HepG2 (cell line): ENCODE measurements at regions not wholly inside any gene's neighbourhood (a gene's known extent, or its start where the extent isn't known, plus 50 kb on each side); places are given as distances from the start of the nearest gene placed in this dataset.

Experiments used
- ATAC-seq: fragments of 200-7000 bp; cut with Tn5 transposase; 3 replicates; pipeline ENCODE4 v1.9.1; 2020; ENCODE audit warnings: mild to moderate bottlenecking, moderate library complexity
- BruUV-seq: library from RNA; stranded (reverse); fragments of 400-500 nt; replicated peaks from 2 replicates; lab custom pipeline; 2021; lab: Mats Ljungman, UMichigan
- CTCF ChIA-PET: fragments of 300-600 bp; formaldehyde crosslinking; extraction: SDS; loops from one replicate; lab custom pipeline; 2021; ENCODE audit warnings: low total read pairs, inconsistent platforms, low intra/inter-chr PET ratio; lab: Yijun Ruan, JAX
- POLR2A ChIA-PET: fragments of 350-600 bp; sonication (Branson Sonifier 250); formaldehyde crosslinking; loops from one replicate; lab custom pipeline; 2020; ENCODE audit warnings: antibody characterized with exemption, inconsistent platforms; lab: Yijun Ruan, JAX
- DNase-seq: peaks from one replicate; pipeline ENCODE4 v3.0.0-alpha.2; 2015; ENCODE audit warnings: low spot score
- FAIRE-seq: peaks from 3 replicates; lab custom pipeline; 2011; peaks lifted over from hg19 to GRCh38; lab: Jason Lieb, UNC
- H2AFZ ChIP-seq: one replicate; pipeline ENCODE4 v1.6.1; 2011; ENCODE audit warnings: low read length, inconsistent platforms
- H3K27ac ChIP-seq: fragments of 300-600 bp; 3 replicates; pipeline ENCODE4 v1.8.0; 2011; ENCODE audit warnings: mixed run types, mild to moderate bottlenecking, mixed read lengths, low read length, inconsistent platforms; ENCODE audit not compliant: insufficient read depth; ENCODE audit errors: extremely low read length
- H3K27me3 ChIP-seq, 2 experiments: fragments of 200-600 bp in 1 of 2; 2 replicates in 1 of 2; 3 replicates in 1 of 2; pipeline versions ENCODE4 v1.6.0 to v1.8.0; 2011; ENCODE audit warnings: low read length in 2 of 2, mild to moderate bottlenecking in 2 of 2, moderate library complexity in 2 of 2, inconsistent platforms in 1 of 2; ENCODE audit not compliant: insufficient read depth in 2 of 2, control insufficient read depth in 1 of 2
- H3K36me3 ChIP-seq, 2 experiments: fragments of 200-600 bp in 1 of 2; replicated peaks in 1 of 2; 2 replicates in 1 of 2; 3 replicates in 1 of 2; pipeline versions ENCODE4 v1.5.1 to v1.8.0; 2011; ENCODE audit warnings: low read length in 2 of 2, inconsistent platforms in 1 of 2; ENCODE audit not compliant: insufficient read depth in 2 of 2, control insufficient read depth in 1 of 2
- H3K4me1 ChIP-seq: 2 replicates; pipeline ENCODE4 v1.5.1; 2012; ENCODE audit warnings: low read length, inconsistent platforms; ENCODE audit not compliant: insufficient read depth
- H3K4me2 ChIP-seq: 2 replicates; pipeline ENCODE4 v1.6.0; 2011; ENCODE audit warnings: low read depth, low read length, inconsistent platforms
- H3K4me3 ChIP-seq, 3 experiments: fragments of 200-600 bp in 1 of 3; sonication (generic), shearing (Covaris generic) in 1 of 3; replicated peaks in 1 of 3; 2 replicates each; pipeline ENCODE4 v1.5.1; 2011 to 2016; ENCODE audit warnings: low read length in 3 of 3, inconsistent platforms in 2 of 3, low read depth in 2 of 3, mild to moderate bottlenecking in 2 of 3, control low read depth in 1 of 3, mixed read lengths in 1 of 3; ENCODE audit not compliant: insufficient read depth in 1 of 3
- H3K79me2 ChIP-seq: one replicate; pipeline ENCODE4 v1.6.1; 2011; ENCODE audit warnings: low read length, inconsistent platforms; ENCODE audit not compliant: insufficient read depth
- H3K9ac ChIP-seq: 2 replicates; pipeline ENCODE4 v1.6.0; 2011; ENCODE audit warnings: mild to moderate bottlenecking, low read depth, low read length, inconsistent platforms; ENCODE audit not compliant: insufficient read depth
- H3K9me3 ChIP-seq: 2 replicates; pipeline ENCODE4 v1.5.1; 2012; ENCODE audit warnings: mild to moderate bottlenecking, low read length
- H4K20me1 ChIP-seq: 2 replicates; pipeline ENCODE4 v1.6.0; 2011; ENCODE audit warnings: inconsistent platforms, mild to moderate bottlenecking, low read length, moderate library complexity; ENCODE audit not compliant: insufficient read depth
- ATF1 ChIP-seq: IDR thresholded peaks from 2 replicates; pipeline ENCODE4 v1.6.1; 2016; ENCODE audit warnings: mild to moderate bottlenecking, control low read depth
- HHEX ChIP-seq: IDR thresholded peaks from 2 replicates; pipeline ENCODE4 v1.6.1; 2016; ENCODE audit warnings: control low read depth
- HOXA5 ChIP-seq: sonication (generic); formaldehyde crosslinking; IDR thresholded peaks from 2 replicates; pipeline ENCODE4 v1.4.0; 2020; ENCODE audit warnings: missing genetic modification reagents
- LCORL ChIP-seq, 2 experiments: fragments of 450-650 bp in 1 of 2; sonication (generic) in 1 of 2; formaldehyde crosslinking in 1 of 2; IDR thresholded peaks; 2 replicates each; pipeline versions ENCODE4 v1.5.0 to v1.6.1; 2017 to 2020; ENCODE audit warnings: antibody characterized with exemption in 1 of 2, missing genetic modification reagents in 1 of 2
- NPAS2 ChIP-seq: sonication (generic); formaldehyde crosslinking; IDR thresholded peaks from 2 replicates; pipeline ENCODE4 v1.8.0; 2022; ENCODE audit warnings: mild to moderate bottlenecking, missing genetic modification reagents, borderline replicate concordance
- PCBP2 ChIP-seq: fragments of 200-400 bp; formaldehyde crosslinking; optimal IDR thresholded peaks from 2 replicates; pipeline ENCODE3; 2018; ENCODE audit warnings: low read length, low read depth; ENCODE audit not compliant: poor library complexity, severe bottlenecking
- RFX5 ChIP-seq: IDR thresholded peaks from 2 replicates; pipeline ENCODE4 v1.6.1; 2011; ENCODE audit warnings: low read depth, low read length, improper control_type of control experiment
- SIX4 ChIP-seq: sonication (generic); formaldehyde crosslinking; IDR thresholded peaks from 2 replicates; pipeline ENCODE4 v1.4.0; 2020; ENCODE audit warnings: missing genetic modification reagents
- SOX5 ChIP-seq: IDR thresholded peaks from 2 replicates; pipeline ENCODE4 v1.6.1; 2016; ENCODE audit warnings: borderline replicate concordance
- ZFYVE20 ChIP-seq: sonication (generic); formaldehyde crosslinking; IDR thresholded peaks from 2 replicates; pipeline ENCODE4 v1.8.0; 2023; ENCODE audit warnings: low read depth, mild to moderate bottlenecking, moderate library complexity, missing genetic modification reagents, borderline replicate concordance
- ZNF326 ChIP-seq: sonication (generic); formaldehyde crosslinking; IDR thresholded peaks from 2 replicates; pipeline ENCODE4 v1.4.0; 2020; ENCODE audit warnings: missing genetic modification reagents, borderline replicate concordance
- ZNF841 ChIP-seq: sonication (generic); formaldehyde crosslinking; IDR thresholded peaks from 2 replicates; pipeline ENCODE4 v1.8.1; 2023; ENCODE audit warnings: missing genetic modification reagents, borderline replicate concordance
- WGBS: methylation state at CpG from one replicate; pipeline ENCODE4 v1.1.6; 2017; ENCODE audit warnings: low lambda C conversion rate; 5-methylcytosine and 5-hydroxymethylcytosine counted together
- in situ Hi-C: cut with HindIII; loops from 2 replicates; pipeline ENCODE4 v1.10.0; 2017; ENCODE audit warnings: low pct_unique_long_range_greater_than_20kb; ENCODE audit not compliant: extremely low pct_ligation_motif_present
- intact Hi-C: fragments of 100-400 bp; cut with micrococcal nuclease; formaldehyde crosslinking; loops from one replicate; pipeline ENCODE4 v1.10.0; 2022; ENCODE audit not compliant: unreplicated experiment
- TF ChIP-seq, protein P1 (sequence below): sonication (generic); formaldehyde crosslinking; IDR thresholded peaks from 2 replicates; pipeline ENCODE4 v1.5.1; 2020; ENCODE audit warnings: missing genetic modification reagents, mild to moderate bottlenecking, borderline replicate concordance

DNA sequence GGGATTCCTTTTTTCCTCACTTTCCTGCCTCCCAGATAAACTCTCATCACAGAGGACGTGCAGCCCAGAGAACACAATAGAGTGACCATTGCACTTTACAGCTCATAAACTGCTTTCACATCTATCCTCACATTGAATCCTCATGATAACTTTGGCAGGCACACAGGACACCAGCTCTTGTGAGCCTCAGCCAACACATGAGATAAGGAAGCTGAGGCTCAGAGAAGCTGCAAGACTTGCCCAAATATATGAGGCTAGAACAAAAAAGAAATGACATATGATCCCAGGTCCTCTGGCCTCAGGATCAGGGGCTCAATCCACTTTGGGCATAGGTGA lies 85.0 kb upstream of the CPEB2 start (continued):
- TF ChIP-seq LCORL (IDR thresholded peaks at IDR 0.05) (no peak), LCORL (CRISPR knock-in tag; IDR thresholded peaks at IDR 0.05) (no peak), ZFYVE20 (CRISPR knock-in tag) (no peak), NPAS2 (CRISPR knock-in tag) (no peak), ATF1 (no peak), SOX5 (CRISPR knock-in tag) (no peak), HHEX (CRISPR knock-in tag) (no peak), ZNF841 (CRISPR knock-in tag) (no peak)
- TF ChIP-seq, protein P1, sequence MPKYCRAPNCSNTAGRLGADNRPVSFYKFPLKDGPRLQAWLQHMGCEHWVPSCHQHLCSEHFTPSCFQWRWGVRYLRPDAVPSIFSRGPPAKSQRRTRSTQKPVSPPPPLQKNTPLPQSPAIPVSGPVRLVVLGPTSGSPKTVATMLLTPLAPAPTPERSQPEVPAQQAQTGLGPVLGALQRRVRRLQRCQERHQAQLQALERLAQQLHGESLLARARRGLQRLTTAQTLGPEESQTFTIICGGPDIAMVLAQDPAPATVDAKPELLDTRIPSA (CRISPR knock-in tag), result no peak

DNA sequence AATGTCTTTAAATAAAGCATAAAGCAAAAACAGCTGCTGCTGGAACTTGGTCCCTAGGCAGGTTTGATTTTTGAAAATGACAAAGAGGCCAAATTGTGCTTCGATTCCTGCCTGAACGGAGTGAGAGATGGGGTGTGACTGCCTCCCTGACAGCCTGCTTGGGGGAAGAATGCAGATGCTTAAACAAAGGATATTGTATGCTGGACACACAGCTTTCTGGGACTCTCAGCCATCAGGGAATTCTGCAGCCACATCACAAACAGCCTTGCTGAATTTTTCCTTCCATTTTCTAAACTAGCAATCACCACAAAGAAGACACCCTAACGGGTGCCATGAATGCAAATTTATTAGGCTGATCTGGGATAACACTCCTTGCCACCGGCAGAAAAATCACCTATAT lies 83.9 kb upstream of the CPEB2 start:
- ATAC-seq (no peak), FAIRE-seq (no peak)
- H3K27ac ChIP-seq, result no peak overlapping the region
- H3K4me2 ChIP-seq, result no peak overlapping the region
- CTCF ChIA-PET, result no interaction called here
- in situ Hi-C loops, result no loop called here
- intact Hi-C loops, result no loop called here
- H3K36me3 ChIP-seq, result no peaks in the 10 kb centered on the region
- 0% methylated on average over 4 of the region's 4 CpGs for WGBS
- no peak for TF ChIP-seq ZNF326 (CRISPR knock-in tag)
- TF ChIP-seq HOXA5 (CRISPR knock-in tag), result no peak
- TF ChIP-seq PCBP2, result no peak
- TF ChIP-seq RFX5, result no peak
- TF ChIP-seq SIX4 (CRISPR knock-in tag), result no peak
- TF ChIP-seq, all 625 proteins: peak for 0
- Histone ChIP-seq H3K9ac (no peak overlapping the region), H3K4me3 (no peak overlapping the region), H3K9me3 (no peaks in the 10 kb centered on the region), H2AFZ (no peak overlapping the region), H3K79me2 (no peaks in the 10 kb centered on the region), H3K4me1 (no peaks in the 10 kb centered on the region), H3K27me3 (no peaks in the 10 kb centered on the region), H4K20me1 (no peaks in the 10 kb centered on the region)
- POLR2A ChIA-PET, result no interaction called here
- no peak for DNase-seq
- no TSS peak for BruUV-seq
